Osteocyte (in vitro differentiated cells): ENCODE measurements at regions not wholly inside any gene's neighbourhood (a gene's known extent, or its start where the extent isn't known, plus 50 kb on each side); places are given as distances from the start of the nearest gene placed in this dataset.

Experiments
- DNase-seq: peaks from one replicate; pipeline ENCODE4 v3.0.0; 2021; ENCODE audit warnings: mixed read lengths; ENCODE audit not compliant: unreplicated experiment; ENCODE audit errors: extremely low spot score
- H3K27ac Mint-ChIP-seq: one replicate; pipeline ENCODE4 v1.8.0; 2021; ENCODE audit warnings: mild to moderate bottlenecking, mixed read lengths; ENCODE audit not compliant: unreplicated experiment
- H3K27me3 Mint-ChIP-seq: one replicate; pipeline ENCODE4 v1.8.0; 2021; ENCODE audit warnings: mixed read lengths; ENCODE audit not compliant: unreplicated experiment
- H3K36me3 Mint-ChIP-seq: one replicate; pipeline ENCODE4 v1.8.0; 2021; ENCODE audit warnings: mixed read lengths; ENCODE audit not compliant: unreplicated experiment
- H3K4me1 Mint-ChIP-seq: one replicate; pipeline ENCODE4 v1.8.0; 2021; ENCODE audit warnings: mixed read lengths; ENCODE audit not compliant: unreplicated experiment
- H3K4me3 Mint-ChIP-seq: one replicate; pipeline ENCODE4 v1.8.0; 2021; ENCODE audit warnings: mild to moderate bottlenecking, moderate library complexity, mixed read lengths; ENCODE audit not compliant: unreplicated experiment
- H3K9me3 Mint-ChIP-seq: one replicate; pipeline ENCODE4 v1.8.0; 2021; ENCODE audit warnings: mixed read lengths; ENCODE audit not compliant: unreplicated experiment
- TF ChIP-seq, protein P1 (sequence below): fragments of 200-600 bp; sonication (generic); IDR thresholded peaks from 2 replicates; pipeline ENCODE4 v1.5.0; 2021; ENCODE audit warnings: antibody characterized with exemption, mild to moderate bottlenecking, moderate library complexity

- Mint-ChIP-seq H3K4me3 (no peak overlapping the region), H3K36me3 (no peaks in the 10 kb centered on the region), H3K9me3 (peaks cover 18% of the 10 kb centered on the region), H3K27ac (no peak overlapping the region), H3K4me1 (no peaks in the 10 kb centered on the region), H3K27me3 (no peaks in the 10 kb centered on the region)
- DNase-seq = no peak
- TF ChIP-seq, protein P1, sequence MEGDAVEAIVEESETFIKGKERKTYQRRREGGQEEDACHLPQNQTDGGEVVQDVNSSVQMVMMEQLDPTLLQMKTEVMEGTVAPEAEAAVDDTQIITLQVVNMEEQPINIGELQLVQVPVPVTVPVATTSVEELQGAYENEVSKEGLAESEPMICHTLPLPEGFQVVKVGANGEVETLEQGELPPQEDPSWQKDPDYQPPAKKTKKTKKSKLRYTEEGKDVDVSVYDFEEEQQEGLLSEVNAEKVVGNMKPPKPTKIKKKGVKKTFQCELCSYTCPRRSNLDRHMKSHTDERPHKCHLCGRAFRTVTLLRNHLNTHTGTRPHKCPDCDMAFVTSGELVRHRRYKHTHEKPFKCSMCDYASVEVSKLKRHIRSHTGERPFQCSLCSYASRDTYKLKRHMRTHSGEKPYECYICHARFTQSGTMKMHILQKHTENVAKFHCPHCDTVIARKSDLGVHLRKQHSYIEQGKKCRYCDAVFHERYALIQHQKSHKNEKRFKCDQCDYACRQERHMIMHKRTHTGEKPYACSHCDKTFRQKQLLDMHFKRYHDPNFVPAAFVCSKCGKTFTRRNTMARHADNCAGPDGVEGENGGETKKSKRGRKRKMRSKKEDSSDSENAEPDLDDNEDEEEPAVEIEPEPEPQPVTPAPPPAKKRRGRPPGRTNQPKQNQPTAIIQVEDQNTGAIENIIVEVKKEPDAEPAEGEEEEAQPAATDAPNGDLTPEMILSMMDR = no peak
These were observed 1619.0 kb upstream of the WWC1 start for GRCh38 chr5:166672431-166672830.

- no peaks in the 10 kb centered on the region for H3K4me1 Mint-ChIP-seq
- no peaks in the 10 kb centered on the region for H3K36me3 Mint-ChIP-seq
- no peak overlapping the region for H3K27ac Mint-ChIP-seq
- H3K27me3 Mint-ChIP-seq = no peaks in the 10 kb centered on the region
- no peak for DNase-seq
- TF ChIP-seq, protein P1 = no peak
- no peak overlapping the region for H3K4me3 Mint-ChIP-seq
- peaks cover 26% of the 10 kb centered on the region for H3K9me3 Mint-ChIP-seq
These were observed 1613.6 kb upstream of the WWC1 start for GRCh38 chr5:166677891-166678290.

GRCh38 chr5:166679331-166679730 is 1612.1 kb upstream of the WWC1 start:
- no peak overlapping the region for H3K27ac Mint-ChIP-seq
- H3K4me1 Mint-ChIP-seq = no peaks in the 10 kb centered on the region
- H3K36me3 Mint-ChIP-seq = no peaks in the 10 kb centered on the region
- no peak overlapping the region for H3K4me3 Mint-ChIP-seq
- no peak for DNase-seq
- no peaks in the 10 kb centered on the region for H3K27me3 Mint-ChIP-seq
- peaks cover 19% of the 10 kb centered on the region for H3K9me3 Mint-ChIP-seq
- TF ChIP-seq, protein P1 = no peak

DNA sequence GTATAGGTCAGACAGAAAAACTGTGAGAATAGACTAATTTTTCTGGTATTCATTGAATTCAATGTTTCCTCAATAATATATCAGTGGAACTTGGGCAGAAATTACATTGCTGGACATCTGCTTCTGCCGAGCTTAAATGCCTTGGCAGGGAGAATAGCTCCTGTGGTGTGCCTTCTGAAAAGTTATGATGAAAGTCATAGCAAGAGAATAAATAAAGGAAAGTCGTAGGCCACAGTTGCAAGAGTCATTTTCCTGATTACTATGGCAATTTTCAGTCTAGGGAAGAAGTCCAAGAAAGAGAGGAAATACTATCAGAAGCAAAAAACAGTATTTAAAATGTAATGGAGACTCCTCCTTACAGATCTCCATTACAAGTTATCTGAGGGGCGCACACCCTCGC is 1596.1 kb upstream of the WWC1 start:
- Mint-ChIP-seq H3K36me3 (no peaks in the 10 kb centered on the region), H3K4me3 (no peak overlapping the region), H3K9me3 (peaks cover 7% of the 10 kb centered on the region), H3K27me3 (no peaks in the 10 kb centered on the region), H3K27ac (no peak overlapping the region), H3K4me1 (no peaks in the 10 kb centered on the region)
- no peak for DNase-seq
- TF ChIP-seq, protein P1 = no peak

GRCh38 chr5:166708291-166708690 is 1583.2 kb upstream of the WWC1 start:
- TF ChIP-seq, protein P1 = no peak
- peaks cover 24% of the 10 kb centered on the region for H3K9me3 Mint-ChIP-seq
- H3K36me3 Mint-ChIP-seq = no peaks in the 10 kb centered on the region
- no peaks in the 10 kb centered on the region for H3K27me3 Mint-ChIP-seq
- no peak overlapping the region for H3K27ac Mint-ChIP-seq
- H3K4me1 Mint-ChIP-seq = no peaks in the 10 kb centered on the region
- H3K4me3 Mint-ChIP-seq = no peak overlapping the region
- no peak for DNase-seq
